ENCODE measurements at regions not wholly inside any gene's neighbourhood (a gene's known extent, or its start where the extent isn't known, plus 50 kb on each side); places are given as distances from the start of the nearest gene placed in this dataset.

- DNase-seq: no peak
- Histone ChIP-seq H3K36me3 (no peaks in the 10 kb centered on the region), H3K27me3 (no peaks in the 10 kb centered on the region), H3K9me3 (no peaks in the 10 kb centered on the region), H3K4me1 (no peaks in the 10 kb centered on the region), H3K4me3 (ENCODE audit: low read depth, low read length) (no peak overlapping the region)
- TF ChIP-seq, protein P1, sequence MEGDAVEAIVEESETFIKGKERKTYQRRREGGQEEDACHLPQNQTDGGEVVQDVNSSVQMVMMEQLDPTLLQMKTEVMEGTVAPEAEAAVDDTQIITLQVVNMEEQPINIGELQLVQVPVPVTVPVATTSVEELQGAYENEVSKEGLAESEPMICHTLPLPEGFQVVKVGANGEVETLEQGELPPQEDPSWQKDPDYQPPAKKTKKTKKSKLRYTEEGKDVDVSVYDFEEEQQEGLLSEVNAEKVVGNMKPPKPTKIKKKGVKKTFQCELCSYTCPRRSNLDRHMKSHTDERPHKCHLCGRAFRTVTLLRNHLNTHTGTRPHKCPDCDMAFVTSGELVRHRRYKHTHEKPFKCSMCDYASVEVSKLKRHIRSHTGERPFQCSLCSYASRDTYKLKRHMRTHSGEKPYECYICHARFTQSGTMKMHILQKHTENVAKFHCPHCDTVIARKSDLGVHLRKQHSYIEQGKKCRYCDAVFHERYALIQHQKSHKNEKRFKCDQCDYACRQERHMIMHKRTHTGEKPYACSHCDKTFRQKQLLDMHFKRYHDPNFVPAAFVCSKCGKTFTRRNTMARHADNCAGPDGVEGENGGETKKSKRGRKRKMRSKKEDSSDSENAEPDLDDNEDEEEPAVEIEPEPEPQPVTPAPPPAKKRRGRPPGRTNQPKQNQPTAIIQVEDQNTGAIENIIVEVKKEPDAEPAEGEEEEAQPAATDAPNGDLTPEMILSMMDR (IDR thresholded peaks at IDR 0.05; ENCODE audit: low read depth, low read length): no peak
Observed at GRCh38 chr1:201739080-201739479, 89.9 kb upstream of the IPO9 start.

DNA sequence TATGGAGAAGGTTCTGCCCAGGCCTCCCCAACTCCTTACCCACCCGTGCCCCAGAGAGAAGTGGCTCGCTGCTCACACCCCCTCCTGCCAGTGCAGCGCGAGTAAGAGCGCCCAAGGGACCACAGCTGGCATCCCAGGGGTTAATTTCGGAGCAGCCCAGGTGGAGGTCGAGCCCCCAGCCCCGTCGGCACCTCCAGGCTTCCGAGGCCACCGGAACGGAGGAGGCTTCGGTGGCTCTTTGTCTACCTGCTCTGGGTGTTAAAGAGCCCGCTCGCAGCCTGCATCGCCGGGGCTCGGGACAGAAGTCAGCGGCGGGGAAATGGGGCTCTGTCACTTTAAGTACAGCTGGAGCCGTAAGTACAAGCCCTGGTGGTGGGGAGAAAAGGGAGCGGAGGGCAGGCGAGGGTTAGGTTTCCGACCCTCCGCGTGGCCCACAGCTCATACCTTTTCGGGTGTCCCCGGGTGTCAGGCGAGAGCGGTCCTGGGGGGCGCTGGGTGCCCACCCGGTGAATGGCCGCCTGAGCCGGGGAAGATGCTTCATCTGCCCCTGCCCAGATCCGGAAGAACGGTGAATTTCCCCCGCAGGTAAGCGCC is 89.4 kb upstream of the IPO9 start:
- H3K36me3 ChIP-seq: no peaks in the 10 kb centered on the region
- H3K9me3 ChIP-seq: no peaks in the 10 kb centered on the region
- TF ChIP-seq, protein P1 (IDR thresholded peaks at IDR 0.05; ENCODE audit: low read depth, low read length): no peak
- no peaks in the 10 kb centered on the region for H3K4me1 ChIP-seq
- H3K4me3 ChIP-seq (ENCODE audit: low read depth, low read length): no peak overlapping the region
- no peak for DNase-seq
- H3K27me3 ChIP-seq: no peaks in the 10 kb centered on the region

- H3K4me3 ChIP-seq (ENCODE audit: low read depth, low read length): no peak overlapping the region
- H3K4me1 ChIP-seq: no peaks in the 10 kb centered on the region
- TF ChIP-seq, protein P1 (IDR thresholded peaks at IDR 0.05; ENCODE audit: low read depth, low read length): no peak
- no peaks in the 10 kb centered on the region for H3K9me3 ChIP-seq
- no peaks in the 10 kb centered on the region for H3K27me3 ChIP-seq
- no peak for DNase-seq
- no peaks in the 10 kb centered on the region for H3K36me3 ChIP-seq
Observed at GRCh38 chr1:201740086-201740541, 88.8 kb upstream of the IPO9 start.

DNA sequence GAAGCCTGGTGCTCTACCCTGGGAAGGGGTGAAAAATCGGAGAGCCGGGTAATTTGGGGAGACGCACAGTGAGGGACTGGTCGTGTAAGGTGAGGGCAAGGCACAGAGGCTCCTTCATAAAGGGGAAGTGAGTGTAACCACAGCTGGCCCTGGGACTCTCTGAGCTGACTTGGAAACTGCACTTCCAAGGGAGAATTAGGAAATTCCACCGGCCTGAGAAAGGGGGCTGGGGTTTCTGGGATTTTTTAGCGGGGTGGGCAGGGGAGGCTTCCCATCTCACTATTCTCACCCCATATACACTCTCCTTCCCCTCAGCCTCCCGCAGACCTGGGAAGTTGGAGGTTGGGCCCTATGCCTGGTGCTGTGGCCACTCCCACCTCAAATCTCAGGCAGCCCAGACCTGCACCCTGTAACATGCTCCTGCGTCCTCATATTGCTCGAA is 88.3 kb upstream of the IPO9 start:
- no peak for DNase-seq
- Histone ChIP-seq H3K4me1 (no peaks in the 10 kb centered on the region), H3K36me3 (no peaks in the 10 kb centered on the region), H3K27me3 (no peaks in the 10 kb centered on the region), H3K9me3 (no peaks in the 10 kb centered on the region), H3K4me3 (ENCODE audit: low read depth, low read length) (no peak overlapping the region)
- TF ChIP-seq, protein P1 (IDR thresholded peaks at IDR 0.05; ENCODE audit: low read depth, low read length): no peak

DNA sequence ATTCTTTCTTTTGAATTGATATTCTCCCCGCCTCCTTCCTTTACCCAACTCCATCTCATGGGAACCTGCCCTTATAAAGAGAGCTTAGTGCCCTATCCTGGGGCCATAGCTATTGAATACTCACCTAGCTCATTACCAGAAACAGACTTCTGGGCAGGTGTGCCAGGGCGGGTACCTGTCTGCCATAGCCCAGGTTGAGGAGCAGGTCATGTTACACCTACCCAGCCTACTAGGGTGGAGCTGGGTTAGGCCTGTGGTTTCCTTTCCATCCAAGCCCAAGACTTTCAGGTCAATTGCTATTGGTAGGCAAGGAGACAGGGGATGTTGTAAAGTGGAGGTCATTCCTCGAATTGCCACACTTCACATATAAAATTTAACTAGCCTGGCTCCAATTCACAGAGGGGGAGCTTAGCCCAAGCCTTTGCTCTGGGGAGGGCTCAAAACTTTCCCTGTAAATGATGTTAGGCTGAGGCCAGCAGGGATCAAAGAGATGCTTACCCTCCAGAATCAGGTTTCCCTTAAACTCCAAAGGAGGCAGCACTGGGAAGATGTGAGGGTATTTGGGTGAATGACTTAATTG is 87.1 kb upstream of the IPO9 start:
- no peak for DNase-seq
- TF ChIP-seq, protein P1 (IDR thresholded peaks at IDR 0.05; ENCODE audit: low read depth, low read length): no peak
- Histone ChIP-seq H3K4me1 (no peaks in the 10 kb centered on the region), H3K36me3 (no peaks in the 10 kb centered on the region), H3K27me3 (no peaks in the 10 kb centered on the region), H3K9me3 (no peaks in the 10 kb centered on the region), H3K4me3 (ENCODE audit: low read depth, low read length) (no peak overlapping the region)

- Histone ChIP-seq H3K4me1 (no peaks in the 10 kb centered on the region), H3K4me3 (ENCODE audit: low read depth, low read length) (no peak overlapping the region), H3K36me3 (no peaks in the 10 kb centered on the region), H3K27me3 (no peaks in the 10 kb centered on the region), H3K9me3 (no peaks in the 10 kb centered on the region)
- no peak for DNase-seq
- TF ChIP-seq, protein P1 (IDR thresholded peaks at IDR 0.05; ENCODE audit: low read depth, low read length): no peak
Observed at GRCh38 chr1:201742476-201742875, 86.5 kb upstream of the IPO9 start.
